Hippocampal formation (tissue), 2 donors: ENCODE measurements at regions not wholly inside any gene's neighbourhood (a gene's known extent, or its start where the extent isn't known, plus 50 kb on each side); places are given as distances from the start of the nearest gene placed in this dataset.
"Not testable (repeated sequence)": the region's sequence is repeated elsewhere in the genome, so short reads cannot be mapped to it uniquely, and the experiment has no call there.

Experiments
- DNase-seq, 2 donors: peaks; one replicate each; lab custom pipeline; 2025; lab: John Stamatoyannopoulos, UW

DNA sequence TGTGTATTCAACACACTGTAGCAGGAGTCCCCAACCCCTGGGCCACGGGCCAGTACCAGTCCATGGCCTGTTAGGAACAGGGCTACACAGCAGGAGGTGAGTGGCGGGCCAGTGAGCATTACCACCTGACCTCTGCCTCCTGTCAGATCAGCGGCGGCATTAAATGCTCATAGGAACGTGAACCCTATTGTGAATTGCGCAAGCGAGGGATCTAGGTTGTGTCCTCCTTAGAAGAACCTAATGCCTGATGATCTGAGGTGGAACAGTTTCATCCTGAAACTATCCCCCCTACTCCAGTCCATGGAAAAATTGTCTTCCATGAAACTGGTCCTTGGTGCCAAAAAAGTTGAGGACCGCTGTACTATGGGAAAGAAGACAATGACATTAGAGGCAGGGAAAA lies 386.9 kb downstream of the PREX1 start:
- no peak for DNase-seq

DNA sequence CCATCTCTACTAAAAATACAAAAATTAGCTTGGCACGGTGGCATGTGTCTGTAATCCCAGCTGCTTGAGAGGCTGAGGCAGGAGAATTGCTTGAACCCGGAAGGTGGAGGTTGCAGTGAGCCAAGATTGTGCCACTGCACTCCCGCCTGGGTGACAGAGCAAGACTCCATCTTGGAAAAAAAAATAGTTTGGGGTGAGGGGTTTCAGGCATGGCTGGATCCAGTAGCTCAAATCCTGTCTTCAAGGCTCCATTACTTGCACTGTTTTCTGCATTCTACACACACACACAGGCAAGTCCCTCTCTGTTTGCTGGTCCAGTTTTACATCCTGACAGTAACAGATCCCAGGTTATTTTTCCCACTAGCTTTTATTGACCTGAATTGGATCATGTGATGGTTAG lies 387.5 kb downstream of the PREX1 start:
- DNase-seq: not testable (repeated sequence)

DNA sequence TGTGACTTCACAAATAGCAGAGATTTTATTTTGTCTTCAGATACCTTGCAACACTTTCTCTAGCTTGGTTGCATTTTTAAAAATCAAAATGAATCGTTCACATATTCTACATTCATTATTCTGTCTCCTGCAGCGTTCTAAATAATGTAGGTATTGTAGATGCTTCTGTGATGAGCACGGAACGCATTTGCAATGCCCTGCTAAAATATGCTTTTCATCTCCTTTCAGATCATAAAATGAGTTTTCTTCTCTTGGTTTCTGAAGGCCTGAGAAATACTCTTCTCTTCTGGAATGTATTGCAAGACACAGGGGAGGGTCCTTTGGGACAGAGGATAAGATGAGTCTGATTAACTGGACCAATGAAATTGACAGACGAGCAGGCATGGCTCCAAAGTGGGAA lies 390.7 kb downstream of the PREX1 start:
- DNase-seq: no peak

DNA sequence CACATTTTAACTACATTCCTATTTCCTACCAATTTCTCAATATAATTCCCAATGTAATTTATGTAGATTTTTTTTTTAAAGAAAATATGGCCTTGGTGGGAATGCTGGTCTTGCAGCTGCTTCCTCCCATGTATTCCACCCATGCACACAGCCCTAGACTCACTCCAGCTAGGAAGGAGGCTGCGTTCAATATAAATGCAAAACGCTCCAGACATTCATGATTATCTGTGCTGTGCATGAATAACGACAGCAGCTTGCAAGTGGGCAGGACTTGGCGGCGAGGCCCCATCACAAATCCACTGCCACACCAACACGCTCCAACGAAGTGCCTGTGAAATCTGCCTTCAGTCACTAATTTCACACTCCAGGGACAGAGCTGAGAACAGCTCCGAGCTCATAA lies 391.2 kb downstream of the PREX1 start:
- DNase-seq: peak in 1 of 2 donors; percentile 18

DNA sequence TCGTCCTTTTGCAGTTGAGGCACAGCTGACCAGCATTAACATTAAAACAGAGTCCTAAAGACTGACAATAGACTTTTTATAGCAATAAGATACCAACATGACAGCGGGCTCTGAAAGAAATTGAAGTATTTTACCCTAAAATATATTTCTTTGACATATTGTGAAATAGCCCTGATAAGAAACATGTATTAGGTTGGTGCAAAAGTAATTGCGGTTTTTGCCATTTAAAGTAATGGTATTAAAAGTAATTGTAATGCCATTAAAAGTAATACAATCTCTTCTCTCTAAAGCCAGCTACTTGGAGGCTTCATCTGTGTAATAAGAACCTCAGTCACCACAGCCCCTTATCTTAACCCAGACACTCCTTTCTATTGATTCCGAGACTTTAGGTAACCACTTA lies 394.6 kb downstream of the PREX1 start:
- DNase-seq: no peak

DNA sequence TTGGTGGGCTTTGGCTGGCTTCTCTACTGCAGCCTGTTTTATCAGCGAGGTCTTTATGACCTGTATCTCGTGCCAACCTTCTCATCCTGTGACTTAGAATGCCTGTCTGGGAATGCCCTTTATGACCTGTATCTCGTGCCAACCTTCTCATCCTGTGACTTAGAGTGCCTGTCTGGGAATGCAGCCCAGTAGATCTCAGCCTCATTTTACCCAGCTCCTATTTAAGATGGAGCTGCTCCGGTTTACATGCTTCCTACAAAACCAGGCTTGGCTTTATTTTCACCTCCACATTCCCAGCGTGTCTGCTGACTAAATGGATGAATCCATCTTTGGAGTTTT lies 395.3 kb downstream of the PREX1 start:
- no peak for DNase-seq

DNA sequence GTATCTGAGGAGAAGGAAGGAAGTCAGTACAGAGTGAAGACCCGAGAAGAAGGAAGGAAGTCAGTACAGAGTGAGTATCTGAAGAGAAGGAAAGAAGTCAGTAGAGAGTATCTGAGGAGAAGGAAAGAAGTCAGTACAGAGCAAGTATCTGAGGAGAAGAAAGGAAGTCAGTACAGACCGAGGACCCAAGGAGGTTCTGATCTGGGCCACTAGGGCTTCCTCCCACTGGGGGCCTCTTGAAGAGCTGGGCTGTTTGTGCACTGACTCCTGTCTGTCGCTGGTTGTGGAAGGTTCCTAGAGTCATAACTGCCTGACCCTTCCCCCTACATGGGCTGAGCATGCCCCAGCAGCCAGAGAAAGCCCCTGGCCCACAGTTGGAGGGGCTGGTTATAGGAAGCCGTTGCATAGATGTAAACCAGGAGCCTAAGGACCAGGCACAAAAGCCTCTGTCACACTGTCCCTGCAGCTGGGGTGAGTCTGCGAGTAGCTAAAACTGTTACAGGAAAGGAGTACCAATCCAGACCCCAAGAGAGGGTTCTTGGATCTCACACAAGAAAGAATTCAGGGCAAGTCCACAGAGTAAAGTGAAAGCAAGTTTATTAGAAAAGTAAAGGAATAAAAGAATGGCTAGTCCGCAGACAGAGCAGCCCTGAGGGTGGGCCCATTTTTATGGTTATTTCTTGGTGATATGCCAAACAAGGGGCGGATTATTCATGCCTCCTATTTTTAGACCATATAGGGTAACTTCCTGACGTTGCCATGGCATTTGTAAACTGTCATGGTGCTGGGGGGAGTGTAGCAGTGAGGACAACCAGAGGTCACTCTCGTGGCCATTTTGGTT lies 395.9 kb downstream of the PREX1 start:
- no peak for DNase-seq

DNA sequence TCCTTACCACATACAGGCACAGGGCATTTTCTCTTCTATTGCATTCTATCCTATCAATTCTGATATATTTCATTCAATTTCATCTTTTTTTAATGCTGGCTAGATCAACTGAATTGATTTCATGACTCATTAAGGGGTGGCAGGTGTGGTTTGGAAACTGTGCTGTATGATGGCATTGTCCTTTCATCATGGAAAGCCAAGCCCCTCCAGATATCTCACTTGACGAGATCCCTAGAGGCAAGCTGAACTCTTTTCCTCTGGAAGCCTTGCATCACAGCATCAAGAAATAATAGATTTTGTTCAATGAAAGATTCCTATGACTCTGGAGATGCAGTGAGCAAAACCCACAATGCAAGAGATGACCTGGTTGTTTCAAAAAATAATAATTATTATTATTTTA lies 401.2 kb downstream of the PREX1 start:
- no peak for DNase-seq

DNA sequence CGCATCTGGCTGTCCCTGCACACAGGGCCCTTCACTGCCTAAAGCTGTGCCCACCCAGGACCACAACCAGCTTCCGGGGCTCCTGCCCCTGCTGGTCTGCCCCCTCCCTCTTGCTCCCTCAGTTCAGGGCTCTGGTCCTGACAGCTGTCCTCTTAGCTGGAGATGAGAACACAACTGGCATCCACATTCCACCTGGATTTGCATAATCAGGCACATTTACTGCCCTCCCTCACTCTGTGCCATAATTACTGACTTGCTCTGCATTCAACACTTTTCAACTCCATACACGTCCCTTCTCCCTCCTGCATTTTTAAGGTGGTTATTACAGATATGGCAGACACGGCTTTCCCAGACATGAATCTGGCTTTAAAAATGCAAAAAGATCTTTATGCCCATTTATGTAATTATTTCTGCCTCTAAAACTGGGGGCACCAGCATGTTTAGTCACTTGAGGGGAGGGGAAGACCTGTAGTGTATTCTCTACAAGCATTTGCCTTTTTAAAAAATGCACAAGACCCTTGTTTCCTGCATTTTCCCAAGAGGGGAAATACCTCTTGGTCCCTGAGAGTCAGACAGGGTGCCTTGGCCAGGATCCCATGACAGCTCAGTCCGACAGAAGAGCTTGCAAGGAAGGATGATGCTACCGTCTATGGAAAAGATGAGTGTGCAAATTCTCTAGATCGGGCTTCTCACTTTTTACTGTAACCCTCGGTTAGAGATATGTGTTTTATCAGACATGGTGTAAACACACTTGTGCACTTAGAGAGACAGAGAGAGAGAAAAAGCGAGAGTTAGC lies 401.8 kb downstream of the PREX1 start:
- DNase-seq: no peak

DNA sequence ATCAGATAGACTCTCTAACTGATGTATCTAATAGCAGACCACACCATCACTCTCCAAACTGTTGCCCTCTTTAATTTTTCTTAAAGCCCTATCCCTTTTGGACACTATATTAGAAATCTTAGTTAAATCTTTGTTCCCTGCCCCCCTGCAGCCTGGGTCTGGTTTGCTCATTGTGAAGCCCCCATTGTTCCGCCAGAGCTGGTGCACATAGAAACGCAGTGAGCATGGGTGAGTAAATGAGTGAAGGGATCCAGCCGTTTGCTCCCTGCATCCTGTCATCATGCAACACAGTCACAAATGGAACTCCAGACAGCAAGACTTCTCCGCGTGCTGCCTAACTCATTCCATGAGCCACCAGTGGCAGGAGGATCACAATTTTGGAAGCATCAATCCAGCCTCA lies 402.5 kb downstream of the PREX1 start:
- no peak for DNase-seq

DNA sequence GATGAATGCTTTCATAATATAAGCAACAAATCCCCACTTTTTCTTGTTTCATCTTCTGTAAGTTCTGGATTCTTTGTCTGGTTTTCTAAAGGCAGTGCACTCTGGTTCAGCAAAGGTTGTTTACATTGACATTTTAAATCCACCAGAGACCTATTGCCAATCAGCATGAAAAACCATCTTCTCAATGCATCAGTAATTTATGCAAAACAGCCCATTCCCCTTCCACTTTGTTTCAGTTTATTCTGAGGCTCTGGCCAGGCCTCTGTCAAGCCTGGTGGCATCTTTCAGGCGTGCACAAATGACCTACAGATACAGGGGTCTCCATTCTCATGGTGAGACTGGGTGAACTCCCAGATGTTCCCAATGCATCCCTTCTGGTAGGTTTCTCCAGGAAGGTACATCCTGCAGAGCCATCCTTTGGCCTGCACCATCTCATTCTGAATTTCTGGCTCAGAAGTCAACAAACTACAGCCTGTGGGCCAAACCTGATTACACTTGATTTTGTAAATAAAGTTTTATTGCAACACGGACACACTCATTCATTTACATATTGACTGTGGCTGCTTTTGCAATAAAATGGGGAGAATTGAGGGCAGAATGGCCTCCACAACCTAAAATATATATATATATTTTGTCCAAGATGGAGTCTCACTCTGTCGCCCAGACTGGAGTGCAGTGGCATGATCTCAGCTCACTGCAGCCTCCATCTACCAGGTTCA lies 405.4 kb downstream of the PREX1 start:
- no peak for DNase-seq

DNA sequence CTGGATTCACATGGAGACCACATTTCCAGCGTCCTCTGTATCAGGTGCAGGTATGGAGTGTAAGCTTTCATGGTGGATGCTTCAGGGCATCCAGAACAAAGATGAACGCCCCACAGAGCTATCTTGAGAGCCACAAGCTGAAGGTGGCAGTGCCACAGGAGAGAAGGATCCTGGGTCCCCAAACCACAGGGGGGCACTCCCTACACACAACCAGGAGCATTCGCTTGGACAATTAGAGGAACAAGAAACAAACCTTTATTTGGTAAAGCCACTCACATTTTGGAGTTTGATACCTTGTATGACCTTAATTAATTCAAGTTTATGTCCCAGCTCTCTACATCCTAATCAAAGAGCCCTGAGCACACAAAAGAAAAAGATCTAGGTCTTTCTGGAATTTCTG lies 406.3 kb downstream of the PREX1 start:
- no peak for DNase-seq

DNA sequence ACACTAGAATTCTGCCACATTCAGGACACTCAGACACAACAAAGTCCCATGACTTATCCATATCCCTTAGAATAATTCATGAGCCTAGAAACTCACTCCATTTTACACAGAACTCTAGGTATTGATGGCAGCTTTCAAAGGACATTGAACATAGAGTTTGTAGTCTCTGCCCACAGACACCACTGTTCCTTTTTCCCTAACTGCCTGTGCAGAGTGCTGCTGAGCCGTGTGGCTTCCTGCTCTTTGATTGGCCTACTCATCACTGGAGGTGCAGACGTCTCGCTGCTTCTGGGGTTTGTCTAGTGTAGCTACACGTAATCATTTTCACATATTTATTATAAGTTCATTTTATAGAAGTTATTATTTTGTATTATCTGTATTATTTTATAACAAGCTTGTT lies 407.6 kb downstream of the PREX1 start:
- DNase-seq: no peak

DNA sequence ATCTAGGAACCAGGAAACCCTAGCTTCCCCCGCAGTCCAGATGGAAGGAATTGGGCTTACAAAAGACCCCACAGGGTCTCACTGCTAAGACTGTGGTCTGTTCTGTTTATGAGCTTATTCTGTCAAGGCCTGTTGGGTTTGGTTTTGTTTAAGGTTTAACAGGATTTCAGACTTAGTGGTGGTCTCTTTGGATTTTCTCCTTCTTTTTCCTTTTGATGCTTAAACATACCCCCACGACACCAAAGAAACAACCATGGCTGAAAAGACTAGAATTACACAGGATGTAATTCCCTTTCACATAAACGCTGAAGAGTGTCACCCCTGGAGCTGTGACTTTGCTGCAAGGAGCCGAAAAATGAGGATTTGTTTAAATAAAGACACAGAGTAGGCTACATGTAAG lies 408.6 kb downstream of the PREX1 start:
- DNase-seq: no peak

DNA sequence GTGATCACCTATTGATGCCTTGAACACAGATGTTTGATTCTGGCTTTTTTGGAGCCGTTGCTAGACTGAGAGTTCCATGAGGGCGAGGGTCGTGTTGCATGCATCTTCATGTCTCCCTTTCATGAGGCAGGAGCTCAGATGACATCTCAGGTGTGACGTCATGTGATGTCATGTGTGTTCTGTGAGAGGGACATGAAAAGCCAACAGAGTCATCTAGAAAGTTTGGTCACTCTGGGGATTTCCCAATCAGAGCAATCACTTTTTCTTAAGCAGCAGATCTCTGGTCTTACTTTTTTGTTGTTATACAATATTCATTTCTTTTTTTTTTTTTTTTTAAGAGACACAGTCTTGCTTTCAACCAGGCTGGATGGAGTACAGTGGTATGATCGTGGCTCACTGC lies 411.8 kb downstream of the PREX1 start:
- no peak for DNase-seq

DNA sequence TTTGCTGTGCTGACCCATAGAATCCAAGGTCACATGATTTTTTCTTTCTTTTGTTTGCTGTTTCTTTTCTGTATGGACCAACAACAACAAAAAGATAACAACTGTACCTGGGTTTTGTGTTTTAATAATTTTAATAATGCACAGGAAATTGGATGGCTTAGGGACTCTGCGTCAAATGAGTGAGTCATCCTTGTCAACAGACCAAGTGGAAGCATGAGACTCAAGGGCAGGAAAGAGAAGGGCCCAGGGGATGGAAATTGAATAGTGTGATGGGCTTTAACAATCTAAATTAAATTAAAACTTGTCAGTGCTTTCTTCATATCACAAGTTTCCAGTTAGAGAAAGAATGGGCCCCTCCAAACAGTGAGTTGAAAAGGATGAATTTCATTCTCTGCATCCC lies 413.0 kb downstream of the PREX1 start:
- DNase-seq: no peak

DNA sequence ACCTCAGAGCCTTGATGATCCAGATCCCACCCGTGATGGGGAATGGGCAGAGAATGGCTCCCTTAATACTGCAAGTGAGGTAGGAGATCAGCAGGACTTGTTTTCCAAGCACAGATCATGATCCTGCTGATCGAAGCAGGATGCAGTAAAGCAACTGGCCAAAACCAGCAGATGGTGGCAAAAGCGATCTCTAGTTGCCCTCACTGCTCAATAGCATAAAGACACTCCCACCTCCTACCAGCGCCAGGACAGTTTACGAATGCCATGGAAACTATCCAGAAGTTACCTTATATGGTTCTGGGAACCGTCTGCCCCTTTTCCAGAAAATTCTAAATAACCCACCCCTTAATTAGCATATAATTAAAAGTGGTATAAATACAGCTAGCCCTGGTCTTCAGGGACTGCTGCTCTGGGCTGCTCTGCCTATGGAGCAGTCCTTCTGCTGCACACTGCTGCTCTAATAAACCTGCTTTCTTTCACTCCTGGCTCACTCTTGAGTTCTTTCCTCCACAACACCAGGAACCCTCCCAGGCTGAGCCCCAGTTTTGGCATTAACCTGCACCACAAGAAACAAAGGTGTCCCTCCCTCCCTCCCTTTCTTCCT lies 415.8 kb downstream of the PREX1 start:
- DNase-seq: no peak

DNA sequence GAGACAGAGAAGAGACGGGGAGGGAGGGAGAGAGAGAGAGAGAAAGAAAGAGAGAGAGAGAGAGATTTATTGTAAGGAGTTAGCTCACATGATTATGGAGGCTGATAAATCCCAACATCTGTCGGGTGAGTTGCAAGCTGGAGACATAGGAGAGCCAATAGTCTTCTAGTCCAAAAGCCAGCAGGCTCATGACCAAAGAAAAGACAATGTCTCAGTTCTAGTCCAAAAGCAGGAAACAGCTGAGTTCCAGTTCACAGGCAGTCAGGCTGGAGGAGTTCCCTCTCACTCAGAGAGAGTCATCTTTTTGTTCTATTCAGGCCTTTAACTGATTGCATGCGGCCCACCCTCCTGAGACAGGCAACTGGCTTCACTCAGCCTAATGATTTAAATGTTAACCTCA lies 416.6 kb downstream of the PREX1 start:
- peak; percentile 37 to 39 for DNase-seq

DNA sequence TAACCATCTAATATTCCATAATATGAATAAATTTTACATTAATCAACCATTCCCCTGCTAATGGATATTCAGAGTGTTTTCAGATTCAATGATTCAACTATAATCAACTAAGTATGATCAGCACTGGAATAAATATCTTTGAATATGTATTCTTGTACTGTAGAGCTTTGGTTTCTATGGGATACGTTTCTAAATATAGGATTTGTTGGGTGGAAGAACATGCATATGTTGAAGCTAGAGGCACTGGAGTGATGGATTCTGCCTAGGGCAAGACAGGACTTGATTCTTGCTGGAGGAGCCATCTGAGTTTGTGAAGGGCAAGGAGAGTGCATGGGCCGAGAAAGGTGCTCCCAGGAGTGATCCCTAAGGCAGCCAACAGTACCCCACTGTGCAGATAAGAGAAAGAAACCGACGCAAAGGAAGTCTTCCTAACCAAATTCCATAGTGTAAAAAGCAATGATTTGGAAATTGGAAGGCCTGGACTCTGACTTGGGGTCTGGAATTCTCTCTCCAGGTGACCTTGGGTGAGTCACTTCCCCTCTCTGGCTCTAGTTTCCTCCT lies 418.7 kb downstream of the PREX1 start:
- DNase-seq: no peak

DNA sequence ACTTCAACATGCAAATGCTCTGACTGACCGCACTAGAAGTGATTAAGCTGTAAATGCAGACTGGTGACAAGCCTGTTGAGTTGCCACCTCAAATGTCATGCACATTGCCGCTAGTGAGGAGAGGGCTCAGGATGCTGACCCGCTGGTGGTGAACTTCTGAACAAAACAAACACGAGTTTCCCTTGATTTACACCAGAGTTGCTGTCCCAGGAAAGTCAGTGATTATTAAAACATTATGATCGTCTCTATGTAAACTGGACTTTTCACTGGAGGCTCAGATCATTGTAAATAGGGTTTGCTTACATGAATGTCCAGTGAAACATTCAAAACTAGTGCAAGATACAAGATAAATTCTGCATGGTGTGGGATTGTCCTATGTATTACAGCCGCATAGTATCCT lies 420.1 kb downstream of the PREX1 start:
- no peak for DNase-seq

DNA sequence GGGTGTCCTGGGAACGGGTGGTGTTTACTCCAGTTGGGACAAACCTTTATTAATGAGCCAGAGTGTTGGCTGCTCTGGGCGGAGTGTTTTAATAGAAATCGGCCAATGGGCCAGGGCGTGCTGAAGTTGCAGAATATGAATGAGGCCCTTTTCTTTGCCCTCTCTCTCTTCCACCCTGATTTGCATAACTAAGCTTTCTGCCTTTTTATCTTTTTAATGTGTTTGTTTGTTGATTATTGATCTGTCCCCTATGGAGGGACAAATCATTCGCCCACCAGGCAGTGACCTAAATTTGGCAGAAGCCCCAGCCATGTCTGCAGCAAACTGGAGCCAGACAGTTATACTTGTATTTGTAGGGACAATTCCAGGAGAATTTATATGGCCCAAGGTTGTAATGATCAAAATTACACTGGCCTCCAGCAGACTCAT lies 420.9 kb downstream of the PREX1 start:
- DNase-seq: peak; percentile 2 to 8

DNA sequence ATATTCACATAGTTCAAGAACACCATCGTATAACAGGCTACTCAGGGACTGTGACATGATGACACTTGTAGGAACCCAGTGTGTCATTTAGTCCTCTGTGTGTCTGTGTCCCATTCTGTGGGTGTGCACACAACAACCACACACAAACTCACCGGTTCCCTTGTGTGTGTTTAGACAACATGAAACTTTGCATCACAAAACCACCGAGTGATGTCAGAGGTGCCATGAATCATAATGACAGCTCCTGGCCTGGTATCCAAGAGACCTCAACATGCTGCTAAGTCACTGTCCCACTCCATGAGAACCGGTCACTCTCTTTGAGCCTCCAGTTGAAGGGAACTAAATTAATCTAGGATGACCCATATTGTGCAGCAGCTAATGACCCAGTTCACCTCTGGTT lies 421.3 kb downstream of the PREX1 start:
- no peak for DNase-seq
